Skin epidermis (tissue), 12 donors: ENCODE measurements at regions not wholly inside any gene's neighbourhood (a gene's known extent, or its start where the extent isn't known, plus 50 kb on each side); places are given as distances from the start of the nearest gene placed in this dataset.
"Not testable (repeated sequence)": the region's sequence is repeated elsewhere in the genome, so short reads cannot be mapped to it uniquely, and the experiment has no call there.

ENCODE experiments used
- H3K27ac ChIP-seq, 21 experiments: fragments of 200-600 bp; sonication (generic) in 11 of 21; one replicate each; pipeline ENCODE4 v1.5.0; 2020; ENCODE audit warnings: mild to moderate bottlenecking in 3 of 21, inconsistent platforms in 2 of 21, moderate library complexity in 2 of 21
- H3K4me3 ChIP-seq, 7 experiments: fragments of 200-600 bp; sonication (generic) in 2 of 7; one replicate each; pipeline ENCODE4 v1.5.0; 2020; ENCODE audit warnings: inconsistent platforms in 2 of 7, mild to moderate bottlenecking in 2 of 7, moderate library complexity in 1 of 7

DNA sequence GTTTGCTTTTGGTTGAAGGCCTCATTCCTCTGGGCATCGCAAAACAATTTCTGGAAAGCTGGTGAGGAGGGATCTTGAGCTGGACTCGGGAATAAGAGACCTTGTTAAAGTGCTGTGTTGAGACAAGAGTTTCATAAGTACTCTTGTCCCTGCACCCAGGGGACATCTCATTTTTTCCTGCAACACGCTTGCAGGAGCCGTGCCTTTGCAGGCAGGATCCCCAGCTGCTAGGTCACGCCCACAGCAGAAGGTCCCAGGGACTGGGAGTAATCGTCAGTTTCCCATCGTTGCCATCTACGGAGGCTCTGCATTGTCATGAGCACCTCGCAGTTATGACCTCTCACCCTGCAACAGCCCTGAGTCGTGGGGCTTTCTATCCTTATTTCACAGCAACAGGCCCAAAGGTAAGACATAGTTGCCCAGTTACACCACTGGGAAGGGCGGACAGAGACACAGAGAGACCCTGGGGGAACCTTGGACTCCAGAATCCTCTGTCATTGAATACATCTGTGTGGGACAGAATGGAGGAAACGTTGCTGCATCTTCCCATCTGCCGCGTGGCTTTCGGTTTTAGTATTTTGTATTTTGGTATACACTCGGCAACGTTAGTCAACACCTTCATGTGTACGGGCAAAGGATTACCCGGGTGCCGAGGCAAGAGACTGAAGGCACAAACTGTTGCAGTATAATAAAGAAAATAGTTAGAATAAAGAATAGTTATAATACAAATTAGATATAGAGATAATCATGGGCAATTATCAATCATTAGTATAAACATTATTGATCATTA lies 60.4 kb upstream of the DMRTB1 start:
- H3K4me3 ChIP-seq, result no peak overlapping the region
- no peak overlapping the region for H3K27ac ChIP-seq

DNA sequence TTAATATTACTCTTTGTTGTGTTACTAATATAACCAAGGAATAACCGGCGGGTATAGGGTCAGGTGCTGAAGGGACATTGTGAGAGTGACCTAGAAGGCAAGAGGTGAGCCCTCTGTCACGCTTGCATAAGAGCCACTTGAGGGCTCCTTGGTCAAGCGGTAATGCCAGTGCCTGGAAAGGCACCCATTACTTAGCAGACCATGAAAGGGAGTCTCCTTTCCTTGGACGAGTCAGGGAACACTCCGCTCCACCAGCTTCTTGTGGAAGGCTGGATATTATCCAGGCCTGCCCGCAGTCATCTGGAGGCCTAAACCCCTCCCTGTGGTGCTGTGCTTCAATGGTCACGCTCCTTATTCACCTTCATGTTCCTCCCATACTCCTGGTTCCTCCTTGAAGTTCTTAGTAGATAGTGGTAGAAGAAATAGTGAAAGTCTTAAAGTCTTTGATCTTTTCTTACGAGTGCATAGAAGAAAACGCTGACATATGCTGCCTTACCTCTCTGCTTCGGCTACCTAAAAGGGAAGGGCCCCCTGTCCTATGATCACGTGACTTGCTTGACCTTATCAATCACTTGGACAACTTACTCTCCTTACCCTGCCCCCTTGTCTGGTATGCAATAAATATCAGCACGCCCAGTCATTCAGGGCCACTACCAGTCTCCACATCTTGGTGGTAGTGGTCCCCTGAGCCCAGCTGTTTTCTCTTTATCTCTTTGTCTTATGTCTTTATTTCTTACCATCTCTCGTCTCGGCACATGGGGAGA lies 59.6 kb upstream of the DMRTB1 start:
- not testable (repeated sequence) for H3K27ac ChIP-seq, H3K4me3 ChIP-seq

DNA sequence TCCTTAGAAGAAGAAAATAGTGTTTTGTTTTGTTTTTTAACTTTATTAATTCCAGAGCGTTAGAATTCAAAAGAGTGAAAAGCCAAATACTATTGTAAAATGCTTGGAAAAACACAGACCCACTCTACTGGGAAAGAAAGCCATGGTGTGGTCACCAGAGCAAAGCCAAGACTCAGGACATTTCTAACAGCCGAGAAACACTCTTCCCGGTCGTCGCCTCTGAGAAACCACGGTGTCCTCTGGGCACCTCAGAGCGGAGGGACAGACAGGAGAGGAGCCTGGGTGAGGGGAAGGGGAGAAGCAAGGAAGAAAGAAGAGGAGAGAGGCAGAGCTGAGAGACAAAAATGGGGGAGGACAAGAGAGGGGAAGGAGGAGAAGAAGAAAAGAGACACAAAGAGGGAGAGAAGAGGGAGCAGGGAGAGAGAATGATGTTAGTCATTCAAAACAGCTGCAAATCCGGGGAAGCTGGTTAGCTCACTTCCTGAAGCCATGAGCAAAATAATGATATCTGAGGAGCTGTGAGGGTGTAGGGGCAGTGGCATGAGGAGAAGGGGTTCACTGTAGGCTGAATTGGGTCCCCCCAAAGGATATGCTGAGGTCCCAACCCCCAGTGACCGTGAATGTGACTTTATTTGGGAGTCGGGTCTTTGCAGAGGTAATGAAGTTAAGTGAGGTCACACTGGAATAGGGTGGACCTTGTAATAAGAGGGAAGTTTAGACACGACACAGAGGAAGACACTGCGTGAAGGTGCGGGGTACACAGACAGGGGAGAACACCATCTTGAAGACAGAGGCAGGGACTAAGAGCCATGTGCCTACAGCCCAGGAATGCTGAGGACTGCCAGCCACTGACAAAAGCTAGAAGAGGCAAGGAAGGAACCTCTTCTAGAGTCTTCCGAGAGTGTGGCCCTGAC lies 58.2 kb upstream of the DMRTB1 start:
- peak overlapping the region in 1 of 21 experiments; percentile 1 for H3K27ac ChIP-seq
- no peak overlapping the region for H3K4me3 ChIP-seq

DNA sequence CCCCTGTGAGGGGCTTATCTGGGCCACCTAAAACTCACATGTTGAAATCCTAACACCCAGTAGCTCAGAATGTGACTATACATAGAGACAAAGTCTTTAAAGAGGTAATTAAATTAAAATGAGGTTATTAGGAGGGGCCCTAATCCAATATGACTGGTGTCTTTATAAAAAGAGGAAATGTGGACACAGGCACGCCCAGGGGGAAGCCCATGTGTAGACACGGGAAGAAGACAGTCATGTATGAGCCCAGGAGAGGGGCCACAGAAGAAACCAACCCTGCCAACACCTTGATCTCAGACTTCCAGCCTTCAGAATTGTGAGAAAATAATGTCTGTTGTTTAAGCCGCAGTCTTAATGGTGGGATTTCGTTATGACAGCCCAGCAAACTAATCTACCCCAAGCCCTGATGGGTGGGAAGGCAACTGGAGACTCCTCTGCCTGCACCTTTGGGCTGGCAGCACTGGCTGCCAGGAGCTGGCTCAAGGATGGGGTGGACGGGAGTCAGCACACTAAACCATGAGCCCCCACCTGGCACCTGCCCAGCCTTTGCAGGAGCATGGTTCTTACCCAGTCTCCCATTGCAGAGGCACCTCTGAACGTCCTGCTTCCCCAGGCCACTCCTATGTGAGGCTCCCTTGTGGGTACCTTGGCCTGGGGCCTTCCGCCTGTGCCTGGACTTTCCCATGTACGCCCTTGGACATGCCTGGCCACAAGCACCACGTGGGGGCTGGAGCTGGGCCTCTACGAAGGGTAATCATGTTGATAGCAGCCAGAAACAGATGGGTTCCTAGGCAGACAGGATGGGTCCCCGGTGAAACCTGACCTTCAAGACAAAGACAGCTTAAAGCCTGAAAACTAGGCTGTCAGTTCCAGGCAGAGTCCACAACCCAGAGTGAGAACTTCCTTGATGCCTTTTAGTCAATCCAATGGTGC lies 57.1 kb upstream of the DMRTB1 start:
- no peak overlapping the region for H3K27ac ChIP-seq

DNA sequence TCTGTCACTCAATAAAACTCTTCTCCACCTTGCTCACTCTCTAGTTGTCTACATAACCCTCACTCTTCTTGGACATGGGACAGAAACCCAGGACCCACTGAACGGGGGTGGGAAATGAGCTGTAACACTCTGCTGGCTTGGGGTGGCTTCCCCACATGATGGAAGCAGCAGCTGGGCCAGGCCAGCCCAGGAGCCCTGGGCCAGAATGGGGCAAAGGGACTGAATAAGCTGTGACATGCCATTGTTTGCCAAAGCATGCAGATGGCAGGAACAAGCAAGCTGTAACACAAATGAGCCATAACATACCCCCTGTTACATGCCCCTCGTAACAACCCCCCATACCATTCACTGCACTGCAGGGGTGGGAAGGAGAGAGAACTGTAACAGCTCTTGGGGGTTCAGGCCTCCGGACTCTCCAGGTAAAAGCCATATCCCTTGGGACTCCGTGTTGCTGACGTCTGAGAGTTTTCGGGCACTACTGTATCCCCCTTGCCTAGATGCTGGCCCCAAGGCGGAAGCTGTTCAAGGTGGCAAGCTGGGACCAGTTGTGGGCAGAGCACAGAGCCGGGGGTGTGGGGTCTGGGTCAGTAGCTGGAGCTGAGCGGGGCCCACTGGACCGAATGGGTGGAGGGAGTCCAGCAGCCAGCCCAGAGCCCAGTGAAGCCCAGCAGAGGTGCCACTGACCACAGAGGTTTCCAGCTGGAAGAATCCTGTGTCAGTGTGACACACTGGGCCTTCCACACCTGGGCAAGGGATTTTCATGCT lies 56.1 kb upstream of the DMRTB1 start:
- Histone ChIP-seq H3K4me3 (no peak overlapping the region), H3K27ac (no peak overlapping the region)

More for the DNA sequence above, 57.1 kb upstream of the DMRTB1 start:
- no peak overlapping the region for H3K4me3 ChIP-seq

DNA sequence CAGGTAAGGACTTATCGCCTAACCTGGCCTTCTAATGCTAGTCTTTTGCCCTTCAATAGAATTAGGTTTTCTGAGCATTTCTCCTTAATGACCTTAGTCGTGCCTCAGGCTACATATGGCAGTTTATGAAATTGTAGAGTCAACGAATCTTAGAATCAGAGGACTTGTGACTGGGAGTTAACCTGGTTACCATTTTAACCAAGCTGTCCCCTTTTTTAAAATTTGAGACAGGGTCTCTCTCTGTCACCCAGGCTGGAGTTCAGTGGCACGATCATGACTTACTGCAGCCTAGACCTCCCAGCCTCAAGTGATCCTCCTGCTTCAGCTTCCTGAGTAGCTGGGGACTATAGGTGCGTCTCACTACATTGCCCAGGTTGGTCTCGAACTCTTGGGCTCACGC lies 53.5 kb upstream of the DMRTB1 start:
- no peak overlapping the region for H3K27ac ChIP-seq
- H3K4me3 ChIP-seq, result no peak overlapping the region

DNA sequence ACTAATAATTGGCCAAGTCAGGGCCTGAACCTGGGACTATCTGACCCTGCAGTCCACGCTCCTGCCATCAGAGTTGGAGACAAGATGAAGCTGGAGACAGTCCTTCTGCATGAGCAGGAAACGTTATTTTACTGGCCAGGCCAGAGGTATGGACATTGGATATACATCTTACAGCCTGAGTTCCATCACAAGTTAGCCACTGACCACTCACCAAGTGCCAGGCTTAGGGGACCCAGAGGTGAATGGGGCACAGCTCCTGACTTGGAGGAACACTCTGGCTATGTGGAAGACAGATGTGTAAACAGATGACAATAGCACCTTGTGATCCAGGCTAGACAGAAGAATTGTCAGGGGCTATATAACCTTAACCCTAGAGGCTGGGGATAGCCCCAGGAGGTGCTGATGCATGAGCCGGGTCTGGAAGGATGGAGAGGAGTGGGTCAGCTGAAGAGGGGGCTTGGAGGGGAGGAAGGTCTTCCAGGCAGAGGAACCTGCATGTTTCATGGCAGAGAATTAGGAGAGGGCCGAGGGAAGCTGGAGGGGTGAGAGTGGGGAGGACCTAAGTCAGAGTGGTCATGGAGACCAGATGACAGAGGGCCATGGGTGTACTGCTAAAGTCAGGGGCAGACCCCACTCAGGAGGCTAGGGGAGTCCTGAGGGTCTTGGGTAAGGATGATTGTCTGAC lies 52.5 kb upstream of the DMRTB1 start:
- Histone ChIP-seq H3K4me3 (no peak overlapping the region), H3K27ac (no peak overlapping the region)

DNA sequence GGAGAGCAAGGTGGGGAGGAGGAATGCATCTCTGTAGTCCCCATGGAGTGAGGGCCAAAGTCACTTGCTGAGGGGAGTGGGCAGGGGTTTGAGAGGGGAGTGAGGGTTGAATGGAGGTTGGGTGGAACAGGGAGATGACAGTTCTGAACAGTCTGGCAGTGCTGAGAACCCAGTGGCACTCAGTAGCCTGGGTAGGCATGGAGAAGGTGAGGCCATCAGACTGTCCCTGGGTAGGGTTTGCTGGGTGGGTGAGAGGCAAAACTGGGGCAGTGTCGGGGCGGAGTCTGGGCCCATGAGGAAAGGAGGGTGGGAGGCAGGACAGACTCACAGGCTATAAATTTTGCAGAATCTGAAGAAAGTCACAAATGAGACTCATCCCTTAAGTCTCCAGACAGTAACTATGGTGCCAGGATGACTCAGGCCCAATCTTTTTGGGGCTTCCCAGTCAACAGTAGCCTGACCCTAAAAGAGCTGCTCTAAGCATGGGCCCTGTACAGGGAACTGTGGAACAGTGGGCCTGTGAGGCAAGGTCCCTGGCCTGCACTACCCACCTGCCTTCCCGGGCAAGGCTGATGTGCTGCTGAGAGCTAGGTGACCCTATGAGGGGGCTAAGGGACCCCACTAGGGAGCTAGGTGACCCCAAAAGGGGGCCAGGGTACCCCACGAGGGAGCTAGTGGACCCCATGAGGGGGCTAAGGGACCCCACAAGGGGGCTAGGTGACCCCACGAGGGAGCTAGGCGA lies 51.0 kb upstream of the DMRTB1 start:
- Histone ChIP-seq H3K27ac (peak overlapping the region in 7 of 21 experiments; percentile 30 to 96 (median 42)), H3K4me3 (no peak overlapping the region)

DNA sequence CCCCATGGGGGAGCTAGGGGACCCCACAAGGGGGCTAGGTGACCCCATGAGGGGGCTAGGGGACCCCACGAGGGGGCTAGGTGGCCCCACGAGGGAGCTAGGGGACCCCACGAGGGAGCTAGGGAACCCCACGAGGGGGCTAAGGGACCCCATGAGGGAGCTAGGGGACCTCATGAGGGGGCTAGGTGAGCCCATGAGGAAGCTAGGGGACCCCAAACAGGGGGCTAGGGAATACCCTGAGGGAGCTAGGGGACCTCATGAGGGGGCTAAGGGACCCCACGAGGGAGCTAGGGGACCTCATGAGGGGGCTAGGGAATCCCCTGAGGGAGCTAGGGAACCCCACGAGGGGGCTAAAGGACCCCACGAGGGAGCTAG lies 50.5 kb upstream of the DMRTB1 start:
- peak overlapping the region in 7 of 21 experiments; percentile 30 to 96 (median 42) for H3K27ac ChIP-seq
- H3K4me3 ChIP-seq, result no peak overlapping the region

DNA sequence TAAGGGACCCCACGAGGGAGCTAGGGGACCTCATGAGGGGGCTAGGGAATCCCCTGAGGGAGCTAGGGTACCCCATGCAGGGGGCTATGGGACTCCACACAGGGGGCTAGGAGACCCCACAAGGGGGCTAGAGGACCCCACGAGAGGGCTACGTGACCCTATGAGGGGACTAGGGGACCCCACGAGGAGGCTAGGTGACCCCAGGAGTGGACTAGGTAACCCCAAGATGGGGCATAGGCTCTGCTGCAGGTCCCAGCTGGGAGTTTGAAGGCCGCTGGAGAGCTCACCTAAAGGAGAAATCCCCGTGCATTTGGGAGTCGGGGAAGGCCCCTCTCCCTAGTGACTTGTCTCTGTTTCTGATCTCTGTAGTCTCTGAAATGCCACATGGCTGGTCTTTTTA lies 50.0 kb upstream of the DMRTB1 start:
- no peak overlapping the region for H3K4me3 ChIP-seq
- H3K27ac ChIP-seq, result peak overlapping the region in 6 of 21 experiments; percentile 30 to 96 (median 40)
